ENCODE measurements at regions not wholly inside any gene's neighbourhood (a gene's known extent, or its start where the extent isn't known, plus 50 kb on each side); places are given as distances from the start of the nearest gene placed in this dataset.

DNA sequence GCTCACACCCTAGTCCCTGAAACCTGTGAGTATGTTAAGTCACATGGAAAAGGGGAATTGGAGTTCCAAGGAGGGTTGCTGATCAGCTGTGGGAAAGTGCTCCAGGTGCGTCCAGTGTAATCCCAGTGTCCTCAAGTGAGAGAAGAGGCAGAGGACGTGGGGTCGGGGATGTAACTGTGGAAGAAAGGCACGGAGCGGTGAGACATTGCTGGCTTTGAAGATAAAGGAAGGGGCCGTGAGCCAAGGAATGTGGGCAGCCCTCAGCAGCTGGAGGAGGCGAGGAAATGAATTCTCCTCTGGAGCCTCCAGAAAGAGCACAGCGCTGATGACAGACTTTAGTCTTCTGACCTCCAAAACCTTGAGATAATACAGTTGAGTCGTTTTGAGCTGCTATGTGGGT lies 191.6 kb upstream of the TMEM132C start:
- TF ChIP-seq CTCF (IDR thresholded peaks at IDR 0.05; ENCODE audit: low read depth, low read length), result no peak
- CTCF ChIA-PET, result no interaction called here
- DNase-seq (ENCODE audit: low read depth, low spot score), result no peak

DNA sequence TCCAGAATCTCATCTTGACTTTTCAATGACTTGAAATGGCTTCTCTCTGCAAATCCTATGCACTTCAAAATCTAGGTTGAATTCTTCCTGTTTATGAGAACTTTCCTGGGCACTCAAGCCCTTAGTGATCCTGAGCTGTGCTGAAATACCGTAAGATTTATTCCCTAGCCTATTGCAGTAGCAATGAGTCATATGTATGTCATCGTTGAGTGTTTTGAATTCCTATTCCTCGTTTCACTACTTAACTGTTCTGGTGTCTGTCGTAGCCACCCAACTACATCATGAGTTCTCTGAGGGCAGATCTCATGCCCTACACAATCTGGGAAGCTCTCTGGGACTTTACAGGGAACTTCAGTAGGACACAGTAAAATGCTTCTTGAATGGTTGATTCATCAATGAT lies 190.8 kb upstream of the TMEM132C start:
- ChIA-PET POLR2A (no interaction called here), CTCF (no interaction called here)
- H3K27ac ChIP-seq (ENCODE audit: low read depth, low read length), result no peak overlapping the region
- no peaks in the 10 kb centered on the region for H3K27me3 ChIP-seq (ENCODE audit: control insufficient read depth, insufficient read depth, low read length)
- peaks cover 50% of the 10 kb centered on the region for H3K9me3 ChIP-seq (ENCODE audit: control insufficient read depth, insufficient read depth, low read length)
- DNase-seq (ENCODE audit: low read depth, low spot score), result no peak
- no peak for TF ChIP-seq CTCF (IDR thresholded peaks at IDR 0.05; ENCODE audit: low read depth, low read length)
- H3K4me3 ChIP-seq (ENCODE audit: low read depth, low read length), result no peak overlapping the region

More for the DNA sequence above, 191.6 kb upstream of the TMEM132C start:
- POLR2A ChIA-PET, result no interaction called here
- Histone ChIP-seq H3K9me3 (ENCODE audit: control insufficient read depth, insufficient read depth, low read length) (peaks cover 47% of the 10 kb centered on the region), H3K27ac (ENCODE audit: low read depth, low read length) (no peak overlapping the region), H3K4me3 (ENCODE audit: low read depth, low read length) (no peak overlapping the region), H3K27me3 (ENCODE audit: control insufficient read depth, insufficient read depth, low read length) (no peaks in the 10 kb centered on the region)

DNA sequence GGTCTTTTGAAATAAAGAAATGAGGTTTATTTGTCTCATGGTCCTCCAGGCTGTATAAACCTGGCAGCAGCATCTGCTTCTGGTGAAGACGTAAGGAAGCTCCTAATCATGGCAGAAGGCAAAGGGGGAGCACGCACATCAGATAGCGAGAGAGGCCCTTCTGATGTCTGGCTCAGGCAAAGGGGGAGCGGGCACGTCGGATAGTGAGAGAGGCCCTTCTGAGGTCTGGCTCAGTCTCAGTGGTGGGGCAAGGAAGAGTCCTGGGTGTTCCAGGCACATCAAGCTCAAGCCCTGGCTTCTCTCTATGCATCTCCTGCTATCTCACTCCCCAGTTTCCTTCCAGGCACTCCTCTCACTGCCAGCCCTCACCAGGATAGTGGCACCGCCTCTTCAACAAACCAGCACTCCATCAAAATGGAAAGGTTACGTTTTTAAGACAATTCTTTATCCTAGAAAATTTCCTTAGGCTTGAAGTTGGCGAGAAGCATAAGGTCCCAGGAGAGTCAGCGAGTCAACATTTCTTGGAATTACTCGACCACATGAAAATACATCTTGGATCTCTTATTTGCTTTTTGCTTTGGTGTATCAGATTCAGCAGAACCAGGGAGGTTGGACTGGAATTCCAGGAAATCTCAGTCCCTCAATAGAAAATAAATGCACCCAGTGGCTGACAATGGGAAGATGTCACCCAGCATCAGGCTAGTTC lies 189.6 kb upstream of the TMEM132C start:
- Histone ChIP-seq H3K27me3 (ENCODE audit: control insufficient read depth, insufficient read depth, low read length) (no peaks in the 10 kb centered on the region), H3K4me3 (ENCODE audit: low read depth, low read length) (no peak overlapping the region), H3K9me3 (ENCODE audit: control insufficient read depth, insufficient read depth, low read length) (peaks cover 50% of the 10 kb centered on the region), H3K27ac (ENCODE audit: low read depth, low read length) (no peak overlapping the region)
- DNase-seq (ENCODE audit: low read depth, low spot score), result no peak
- POLR2A ChIA-PET, result no interaction called here
- CTCF ChIA-PET, result no interaction called here
- no peak for TF ChIP-seq CTCF (IDR thresholded peaks at IDR 0.05; ENCODE audit: low read depth, low read length)

DNA sequence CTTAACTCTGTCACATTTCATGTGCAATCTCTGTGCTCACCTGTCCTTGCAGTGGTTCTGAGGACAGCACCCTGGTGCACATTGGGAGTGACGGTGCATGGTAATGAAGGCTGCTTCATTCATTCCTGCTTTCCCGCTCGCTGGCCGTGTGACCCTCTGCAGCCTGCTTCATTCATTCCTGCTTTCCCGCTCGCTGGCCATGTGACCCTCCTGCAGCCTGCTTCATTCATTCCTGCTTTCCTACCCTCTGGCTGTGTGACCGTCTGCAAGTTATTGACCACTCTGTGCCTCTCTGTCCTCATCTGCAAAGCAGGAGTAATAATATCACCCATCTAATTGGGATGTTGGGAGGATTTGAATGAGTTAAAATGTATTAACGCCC lies 189.1 kb upstream of the TMEM132C start:
- no peak for TF ChIP-seq CTCF (IDR thresholded peaks at IDR 0.05; ENCODE audit: low read depth, low read length)
- Histone ChIP-seq H3K27ac (ENCODE audit: low read depth, low read length) (no peak overlapping the region), H3K27me3 (ENCODE audit: control insufficient read depth, insufficient read depth, low read length) (no peaks in the 10 kb centered on the region), H3K4me3 (ENCODE audit: low read depth, low read length) (no peak overlapping the region), H3K9me3 (ENCODE audit: control insufficient read depth, insufficient read depth, low read length) (peaks cover 48% of the 10 kb centered on the region)
- POLR2A ChIA-PET, result no interaction called here
- no peak for DNase-seq (ENCODE audit: low read depth, low spot score)
- CTCF ChIA-PET, result no interaction called here

- no peak for TF ChIP-seq CTCF (IDR thresholded peaks at IDR 0.05; ENCODE audit: low read depth, low read length)
- Histone ChIP-seq H3K4me3 (ENCODE audit: low read depth, low read length) (no peak overlapping the region), H3K27me3 (ENCODE audit: control insufficient read depth, insufficient read depth, low read length) (no peaks in the 10 kb centered on the region), H3K27ac (ENCODE audit: low read depth, low read length) (no peak overlapping the region), H3K9me3 (ENCODE audit: control insufficient read depth, insufficient read depth, low read length) (peaks cover 51% of the 10 kb centered on the region)
- no peak for DNase-seq (ENCODE audit: low read depth, low spot score)
- CTCF ChIA-PET, result interaction anchor here (0.6 kb wide), 1 partner anchor 9 kb away, joined by 3 read pairs; no protein-coding TSS in a partner anchor
- POLR2A ChIA-PET, result no interaction called here
Observed at GRCh38 chr12:128078301-128078971, 188.5 kb upstream of the TMEM132C start.
